22Rv1 (cell line): ENCODE measurements at regions not wholly inside any gene's neighbourhood (a gene's known extent, or its start where the extent isn't known, plus 50 kb on each side); places are given as distances from the start of the nearest gene placed in this dataset.

Source experiments
- CTCF ChIP-seq: fragments of 450-650 bp; IDR thresholded peaks from 2 replicates; pipeline ENCODE4 v1.5.1; 2017; ENCODE audit warnings: mild to moderate bottlenecking
- ZFX ChIP-seq: fragments of 450-650 bp; IDR thresholded peaks from 2 replicates; pipeline ENCODE4 v1.6.1; 2017; ENCODE audit warnings: antibody characterized with exemption, borderline replicate concordance

- TF ChIP-seq CTCF, result no peak
- no peak for TF ChIP-seq ZFX
Observed at GRCh38 chr15:53288542-53288941, 470.9 kb downstream of the WDR72 start.
